ENCODE measurements at regions not wholly inside any gene's neighbourhood (a gene's known extent, or its start where the extent isn't known, plus 50 kb on each side); places are given as distances from the start of the nearest gene placed in this dataset.
A peak's percentile ranks its signal among the peaks of the same experiment; 100 is the strongest.
"Not testable (repeated sequence)": the region's sequence is repeated elsewhere in the genome, so short reads cannot be mapped to it uniquely, and the experiment has no call there.

GRCh38 chr14:71396050-71396677, 488.9 kb downstream of the PCNX1 start:
- no peak for DNase-seq (ENCODE audit: low read depth in 2 of 2)

DNA sequence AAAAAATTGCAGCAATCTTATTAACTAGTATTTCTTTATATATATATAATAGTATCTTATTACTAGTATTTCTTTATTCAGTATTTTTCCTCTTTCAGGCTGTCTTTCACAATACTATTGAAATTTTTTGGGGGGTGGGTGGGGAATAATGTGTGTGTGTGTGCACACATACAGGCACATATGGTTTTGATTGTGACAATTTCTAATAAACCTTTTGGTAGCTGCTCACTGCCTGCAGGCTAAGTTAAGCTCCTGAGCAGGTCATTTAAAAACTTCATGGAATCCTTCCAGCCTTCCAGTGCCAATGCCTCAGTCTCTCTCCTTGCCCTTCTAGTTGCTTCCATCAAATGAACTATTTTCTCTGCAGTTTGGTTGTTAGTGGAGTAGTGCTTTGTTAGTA, 490.1 kb downstream of the PCNX1 start:
- no peak for DNase-seq (ENCODE audit: low read depth in 2 of 2)

GRCh38 chr14:71398450-71398849, 491.2 kb downstream of the PCNX1 start:
- DNase-seq (ENCODE audit: low read depth in 2 of 2), result no peak

DNA sequence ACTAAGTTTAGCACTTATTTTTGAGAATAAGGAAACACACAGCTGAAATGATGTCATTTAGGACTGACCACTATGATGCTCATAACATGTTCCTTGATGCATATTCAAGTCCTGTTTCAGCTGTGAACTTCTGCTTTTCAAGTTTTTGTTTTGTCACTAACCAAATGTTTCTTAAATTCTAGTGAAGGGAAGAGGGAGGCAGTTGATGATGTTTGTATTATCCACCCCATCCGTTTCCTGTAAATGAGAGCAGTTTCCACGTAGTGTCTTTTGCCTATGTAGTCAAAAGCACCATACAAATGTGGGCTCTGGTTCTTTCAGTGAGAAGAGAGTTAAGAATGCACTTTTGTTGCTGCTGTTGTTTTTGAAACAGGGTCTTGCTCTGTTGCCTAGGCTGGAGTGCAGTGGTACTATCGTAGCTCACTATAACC, 491.8 kb downstream of the PCNX1 start:
- DNase-seq (ENCODE audit: low read depth in 2 of 2), result no peak

- no peak for DNase-seq (ENCODE audit: low read depth in 2 of 2)
Observed at GRCh38 chr14:71400871-71401321, 493.6 kb downstream of the PCNX1 start.

DNA sequence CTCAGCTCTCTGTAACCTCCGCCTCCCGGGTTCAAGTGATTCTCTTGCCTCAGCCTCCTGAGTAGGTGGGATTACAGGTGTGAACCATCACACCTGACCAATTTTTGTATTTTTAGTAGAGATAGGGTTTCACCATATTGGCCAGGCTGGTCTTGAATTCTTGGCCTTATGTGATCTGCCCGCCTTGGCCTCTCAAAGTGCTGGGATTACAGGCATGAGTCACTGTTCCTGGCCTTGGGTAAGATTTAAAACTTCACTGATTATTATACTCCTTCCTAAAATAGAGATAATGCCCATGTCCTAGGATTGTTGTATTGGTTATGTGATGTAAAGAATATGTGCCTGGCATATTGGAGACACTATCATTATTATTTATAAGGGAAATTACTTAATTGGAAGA, 495.2 kb downstream of the PCNX1 start:
- DNase-seq (ENCODE audit: low read depth in 2 of 2), result not testable (repeated sequence)

DNA sequence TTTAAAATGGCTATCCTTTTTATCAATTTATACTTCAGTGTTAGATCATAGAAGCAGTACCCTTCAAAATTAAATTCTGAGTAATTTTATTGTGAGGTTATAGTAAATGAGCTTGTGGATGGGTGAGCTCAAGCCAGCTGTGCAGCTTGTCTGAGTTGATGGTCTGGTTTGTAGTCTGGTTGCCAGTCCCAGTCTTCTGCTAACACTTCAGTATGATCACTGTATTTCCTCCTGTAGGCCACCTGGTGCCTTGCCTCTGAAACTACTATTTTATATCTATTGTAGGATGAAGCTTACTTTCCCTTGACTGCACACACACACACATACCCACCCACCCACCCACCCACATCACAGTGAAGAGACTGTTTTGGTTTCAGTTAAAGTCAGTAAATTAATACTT, 496.4 kb downstream of the PCNX1 start:
- no peak for DNase-seq (ENCODE audit: low read depth in 2 of 2)

GRCh38 chr14:71405676-71406075, 498.4 kb downstream of the PCNX1 start:
- DNase-seq (ENCODE audit: low read depth in 2 of 2), result no peak

- DNase-seq (ENCODE audit: low read depth in 2 of 2), result no peak
Observed at GRCh38 chr14:71408362-71409030, 501.2 kb downstream of the PCNX1 start.

GRCh38 chr14:71410578-71411284, 503.5 kb downstream of the PCNX1 start:
- no peak for DNase-seq (ENCODE audit: low read depth in 2 of 2)

DNA sequence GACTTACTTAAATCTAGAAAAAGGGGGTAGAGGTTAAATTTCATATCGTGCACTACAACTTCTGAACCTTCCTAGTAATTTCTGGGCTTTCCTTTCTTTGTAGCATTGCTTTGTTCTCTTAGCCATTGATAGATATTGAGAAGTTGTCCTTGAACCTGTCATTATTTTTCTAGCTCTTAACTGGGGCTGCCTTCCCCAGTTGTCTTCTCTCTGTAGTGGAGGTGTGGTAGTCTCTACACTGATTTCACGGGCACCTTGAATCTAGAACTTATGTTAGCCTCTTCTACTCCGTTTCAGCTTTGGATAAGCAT, 504.0 kb downstream of the PCNX1 start:
- DNase-seq (ENCODE audit: low read depth in 2 of 2), result no peak

GRCh38 chr14:71411738-71412137, 504.5 kb downstream of the PCNX1 start:
- DNase-seq (ENCODE audit: low read depth in 2 of 2), result no peak

DNA sequence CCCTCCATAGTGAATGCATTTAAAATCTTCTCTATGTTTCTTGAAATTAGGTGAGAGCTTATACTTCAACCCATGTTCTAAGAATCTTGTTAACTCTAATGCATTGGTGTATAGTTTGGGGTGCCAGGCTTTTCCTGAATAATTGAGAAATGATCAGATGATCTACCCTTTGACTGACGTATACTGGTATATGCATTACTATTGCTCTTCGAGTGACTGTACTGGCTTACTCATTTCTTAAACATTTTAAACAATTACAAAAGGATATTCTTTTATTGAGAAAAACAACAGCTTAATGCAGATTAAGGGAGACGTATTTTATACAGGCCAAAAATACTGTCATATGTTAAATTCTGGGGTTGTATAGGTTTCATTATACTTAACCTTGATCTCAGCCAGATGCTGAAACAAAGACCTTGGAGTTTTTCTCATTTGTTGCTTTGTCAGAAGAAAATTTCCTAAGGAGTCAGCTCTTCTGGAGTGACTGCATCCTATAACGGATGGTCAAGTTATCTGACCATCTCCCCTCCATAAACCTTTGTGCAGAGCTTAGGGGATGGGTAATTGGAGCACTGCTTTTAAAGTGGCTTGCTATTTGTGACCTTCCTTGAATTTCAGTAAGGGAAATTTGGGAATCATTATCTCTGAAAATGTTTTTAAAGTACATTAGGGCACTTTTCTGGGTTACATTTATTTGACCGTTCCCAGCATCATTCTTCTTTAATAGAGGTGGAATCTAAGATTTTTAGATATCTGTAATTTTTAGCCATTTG, 507.6 kb downstream of the PCNX1 start:
- no peak for DNase-seq (ENCODE audit: low read depth in 2 of 2)

GRCh38 chr14:71415404-71415690, 508.1 kb downstream of the PCNX1 start:
- peak in 1 of 2 experiments; percentile 51 for DNase-seq (ENCODE audit: low read depth in 2 of 2)

DNA sequence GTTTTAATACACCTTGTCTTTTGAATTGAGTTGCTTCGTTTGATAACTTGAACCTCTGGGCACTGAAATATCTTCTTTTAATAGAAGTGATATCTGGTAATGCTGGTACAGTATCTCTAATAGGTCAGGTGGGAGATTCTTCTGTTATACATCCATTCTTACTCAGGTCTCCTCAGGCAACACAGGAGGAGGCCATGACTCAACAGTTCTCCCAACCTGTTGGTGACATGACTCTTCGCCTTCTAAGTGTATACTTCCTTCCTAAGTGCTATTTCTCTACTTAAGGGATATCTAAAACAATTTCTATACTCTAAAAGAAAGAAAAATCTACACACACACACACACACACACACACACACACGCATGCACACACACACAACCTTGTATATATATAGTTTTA, 509.1 kb downstream of the PCNX1 start:
- no peak for DNase-seq (ENCODE audit: low read depth in 2 of 2)

- DNase-seq (ENCODE audit: low read depth in 2 of 2), result peak; percentile 81 to 82
Observed at GRCh38 chr14:71418532-71419245, 511.4 kb downstream of the PCNX1 start.

DNA sequence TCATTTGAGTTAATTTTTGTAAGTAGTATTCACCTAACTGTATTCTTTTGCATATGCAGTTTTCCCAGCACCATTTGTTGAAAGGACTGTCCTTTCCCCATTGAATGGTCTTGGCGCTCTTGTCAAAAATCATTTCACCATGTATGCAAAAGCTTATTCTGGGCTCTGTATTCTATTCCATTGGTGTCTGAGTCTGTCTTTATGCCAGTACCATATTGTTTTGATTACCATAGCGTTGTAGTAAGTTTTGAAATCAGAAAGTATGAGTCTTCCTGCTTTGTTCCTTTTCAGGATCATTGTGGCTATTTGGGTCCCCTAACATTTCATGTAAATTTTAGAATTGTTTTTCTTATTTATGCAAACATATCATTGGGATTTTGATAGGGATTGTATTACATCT, 508.7 kb upstream of the RGS6 start:
- DNase-seq (ENCODE audit: low read depth in 2 of 2), result no peak

- DNase-seq (ENCODE audit: low read depth in 2 of 2), result no peak
Observed at GRCh38 chr14:71424941-71425340, 507.3 kb upstream of the RGS6 start.

DNA sequence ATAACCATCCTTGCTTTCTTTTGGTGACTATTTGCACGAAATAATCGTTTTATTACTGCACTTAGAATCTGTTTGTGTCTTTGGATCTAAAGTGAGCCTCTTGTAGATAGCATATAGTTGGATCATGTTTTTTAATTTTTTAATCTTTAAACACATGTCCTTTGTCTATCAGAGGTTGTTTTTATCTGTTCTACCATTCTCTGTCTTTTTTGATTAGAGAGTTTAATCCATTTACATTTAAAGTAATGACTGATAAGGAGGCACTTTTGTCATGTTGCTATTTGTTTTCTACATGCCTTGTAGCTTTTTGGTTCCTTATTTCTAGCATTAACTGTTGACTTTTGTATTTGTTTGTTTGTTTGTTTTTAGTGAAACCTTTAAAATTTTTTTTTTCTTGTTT, 506.2 kb upstream of the RGS6 start:
- DNase-seq (ENCODE audit: low read depth in 2 of 2), result no peak

GRCh38 chr14:71429902-71430301, 502.3 kb upstream of the RGS6 start:
- DNase-seq (ENCODE audit: low read depth in 2 of 2), result no peak

- no peak for DNase-seq (ENCODE audit: low read depth in 2 of 2)
Observed at GRCh38 chr14:71430321-71430677, 501.9 kb upstream of the RGS6 start.

Measured in fibroblast of skin of left quadriceps (primary cell).